ENCODE measurements at regions not wholly inside any gene's neighbourhood (a gene's known extent, or its start where the extent isn't known, plus 50 kb on each side); places are given as distances from the start of the nearest gene placed in this dataset.
"Not testable (repeated sequence)": the region's sequence is repeated elsewhere in the genome, so short reads cannot be mapped to it uniquely, and the experiment has no call there.

DNA sequence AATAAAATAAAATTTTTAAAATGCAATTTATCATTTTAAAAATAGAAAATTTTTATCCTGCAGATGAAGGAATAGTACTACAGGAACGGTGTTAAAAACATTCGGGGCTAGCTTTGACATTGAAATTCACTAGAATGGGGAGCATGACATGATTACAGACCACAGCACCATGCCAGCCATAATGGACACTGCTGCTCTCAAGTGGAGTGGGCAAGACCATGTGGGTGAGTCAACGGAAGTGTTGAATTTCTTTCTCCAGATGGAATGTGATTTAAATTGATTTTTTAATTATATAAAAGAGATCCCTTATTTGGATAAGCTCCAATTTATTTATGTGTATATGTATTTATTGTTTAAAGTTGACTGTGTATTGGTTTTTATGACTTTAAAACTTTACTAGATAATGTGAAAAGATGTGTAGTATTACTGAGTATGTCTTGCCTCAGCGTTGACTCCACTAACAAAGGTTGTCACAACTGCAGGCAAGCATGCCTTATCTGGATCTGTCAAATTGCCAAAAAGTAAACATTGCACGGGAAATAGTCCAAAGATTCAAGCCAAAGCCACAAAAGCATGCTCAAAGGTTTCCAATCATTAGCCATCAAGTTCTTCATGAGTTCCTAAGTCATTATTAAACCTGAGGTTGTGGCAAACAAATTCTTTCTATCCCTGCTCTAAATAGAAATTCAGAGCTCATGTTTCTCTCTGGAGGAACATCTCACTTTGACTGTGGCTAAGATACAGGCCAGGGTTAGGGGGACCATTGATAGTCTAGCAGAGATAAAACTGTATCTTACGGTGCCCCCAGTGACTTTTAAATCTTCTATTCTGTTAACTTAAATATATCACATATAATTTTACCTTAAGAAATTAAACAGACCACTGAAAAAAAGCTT lies 536.9 kb downstream of the TMX3 start:
- no peaks in the 10 kb centered on the region for H4K20me1 ChIP-seq (ENCODE audit: insufficient read depth)
- H3K9ac ChIP-seq = no peak overlapping the region
- H3K27me3 ChIP-seq (replicated peaks; ENCODE audit: insufficient read depth) = no peaks in the 10 kb centered on the region
- H3K27ac ChIP-seq = peak overlapping the region; percentile 65
- in situ Hi-C loops (cut with MboI) = no loop called here
- H3K36me3 ChIP-seq (ENCODE audit: low read depth) = no peaks in the 10 kb centered on the region
- peak overlapping the region; percentile 4; the same call in 1 of the 2 replicates for H2AFZ ChIP-seq
- no peaks in the 10 kb centered on the region for H3K79me2 ChIP-seq (ENCODE audit: insufficient read depth)
- H3K4me3 ChIP-seq = no peak overlapping the region
- H3K9me3 ChIP-seq (ENCODE audit: low read depth) = no peaks in the 10 kb centered on the region
- H3K4me1 ChIP-seq (ENCODE audit: insufficient read depth) = peaks cover 29% of the 10 kb centered on the region
- peak; percentile 94 for DNase-seq
- peaks cover 14% of the 10 kb centered on the region for H3F3A ChIP-seq (ENCODE audit: insufficient read depth)
- H3K4me2 ChIP-seq (ENCODE audit: unreplicated experiment) = peak overlapping the region; percentile 39
- TF ChIP-seq EZH2 (IDR thresholded peaks at IDR 0.05; ENCODE audit: insufficient read depth, poor library complexity, severe bottlenecking) (no peak), EZH2phosphoT487 (IDR thresholded peaks at IDR 0.05; ENCODE audit: insufficient read depth, low read depth) (0 out of 2 replicates have a peak, but pooled peaks have one; percentile 79)
- no peaks in the 10 kb centered on the region for H3K9me2 ChIP-seq (ENCODE audit: insufficient read depth)
- 38 to 39% methylated on average over 6 of the region's 6 CpGs for WGBS, 2 experiments (ENCODE audit: low coverage in 1 of 2, low lambda C conversion rate in 2 of 2, missing lambda C conversion rate in 2 of 2)

DNA sequence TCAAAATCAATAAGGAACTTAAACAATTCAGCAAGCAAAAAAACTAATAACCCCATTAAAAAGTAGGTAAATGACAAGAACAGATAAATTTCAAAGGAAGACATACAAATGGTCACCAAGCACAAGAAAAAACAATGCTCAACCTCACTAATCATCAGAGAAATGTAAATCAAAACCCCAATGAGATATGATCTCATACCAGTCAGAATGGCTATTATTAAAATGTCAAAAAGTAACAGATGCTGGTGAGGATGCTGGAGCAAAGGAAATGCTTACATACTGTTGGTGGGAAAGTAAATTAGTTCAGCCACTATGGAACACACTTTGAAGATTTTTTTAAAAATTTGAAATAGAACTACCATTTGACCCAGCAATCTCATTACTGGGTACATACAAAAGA lies 538.0 kb downstream of the TMX3 start:
- Histone ChIP-seq H3K27ac (no peak overlapping the region), H3F3A (ENCODE audit: insufficient read depth) (peaks cover 14% of the 10 kb centered on the region), H4K20me1 (ENCODE audit: insufficient read depth) (no peaks in the 10 kb centered on the region), H3K36me3 (ENCODE audit: low read depth) (no peaks in the 10 kb centered on the region), H3K79me2 (ENCODE audit: insufficient read depth) (no peaks in the 10 kb centered on the region), H3K4me3 (no peak overlapping the region), H2AFZ (no peak overlapping the region), H3K9ac (no peak overlapping the region), H3K4me2 (ENCODE audit: unreplicated experiment) (no peak overlapping the region), H3K4me1 (ENCODE audit: insufficient read depth) (peaks cover 27% of the 10 kb centered on the region), H3K9me3 (ENCODE audit: low read depth) (no peaks in the 10 kb centered on the region), H3K27me3 (replicated peaks; ENCODE audit: insufficient read depth) (no peaks in the 10 kb centered on the region), H3K9me2 (ENCODE audit: insufficient read depth) (no peaks in the 10 kb centered on the region)
- in situ Hi-C loops (cut with MboI) = no loop called here
- TF ChIP-seq EZH2phosphoT487 (IDR thresholded peaks at IDR 0.05; ENCODE audit: insufficient read depth, low read depth) (no peak), EZH2 (IDR thresholded peaks at IDR 0.05; ENCODE audit: insufficient read depth, poor library complexity, severe bottlenecking) (no peak)
- DNase-seq = no peak

- Histone ChIP-seq H3K9ac (no peak overlapping the region), H3K9me3 (ENCODE audit: low read depth) (no peaks in the 10 kb centered on the region), H3F3A (ENCODE audit: insufficient read depth) (peaks cover 5% of the 10 kb centered on the region; the same call in 1 of the 2 replicates), H3K4me1 (ENCODE audit: insufficient read depth) (peaks cover 7% of the 10 kb centered on the region), H3K36me3 (ENCODE audit: low read depth) (no peaks in the 10 kb centered on the region), H3K4me3 (no peak overlapping the region), H3K27me3 (replicated peaks; ENCODE audit: insufficient read depth) (no peaks in the 10 kb centered on the region), H4K20me1 (ENCODE audit: insufficient read depth) (no peaks in the 10 kb centered on the region), H3K27ac (no peak overlapping the region), H2AFZ (no peak overlapping the region), H3K9me2 (ENCODE audit: insufficient read depth) (no peaks in the 10 kb centered on the region), H3K4me2 (ENCODE audit: unreplicated experiment) (no peak overlapping the region), H3K79me2 (ENCODE audit: insufficient read depth) (no peaks in the 10 kb centered on the region)
- no peak for DNase-seq
- TF ChIP-seq EZH2 (IDR thresholded peaks at IDR 0.05; ENCODE audit: insufficient read depth, poor library complexity, severe bottlenecking) (no peak), EZH2phosphoT487 (IDR thresholded peaks at IDR 0.05; ENCODE audit: insufficient read depth, low read depth) (no peak)
- 74 to 77% methylated on average over 17 of the region's 17 CpGs for WGBS, 2 experiments (ENCODE audit: low coverage in 1 of 2, low lambda C conversion rate in 2 of 2, missing lambda C conversion rate in 2 of 2)
- in situ Hi-C loops (cut with MboI) = no loop called here
Observed at GRCh38 chr18:68172842-68173549, 541.9 kb downstream of the TMX3 start.

DNA sequence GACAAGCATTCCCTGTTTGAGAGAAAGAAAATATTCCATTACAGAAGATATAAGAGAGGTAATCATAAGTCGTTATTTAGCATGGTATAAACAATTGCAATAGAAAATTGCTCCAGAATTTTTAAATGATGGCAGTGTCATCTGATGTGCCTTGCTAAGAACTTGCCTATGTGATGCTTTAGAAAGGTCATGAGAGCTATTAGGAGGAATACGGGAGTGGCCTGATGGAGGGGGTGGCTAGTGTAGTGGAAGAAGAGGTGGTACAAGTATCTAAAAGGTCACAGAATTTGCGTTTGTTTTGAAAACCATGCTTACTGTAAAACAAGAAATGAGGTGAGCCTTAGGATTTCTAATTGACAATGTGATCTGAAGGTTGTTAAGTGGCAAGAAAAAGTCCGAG lies 550.0 kb downstream of the TMX3 start:
- H3K4me2 ChIP-seq (ENCODE audit: unreplicated experiment) = no peak overlapping the region
- no peaks in the 10 kb centered on the region for H3K9me2 ChIP-seq (ENCODE audit: insufficient read depth)
- DNase-seq = no peak
- no peaks in the 10 kb centered on the region for H3K9me3 ChIP-seq (ENCODE audit: low read depth)
- H3K27ac ChIP-seq = no peak overlapping the region
- H3K79me2 ChIP-seq (ENCODE audit: insufficient read depth) = no peaks in the 10 kb centered on the region
- no peak overlapping the region for H3K9ac ChIP-seq
- H3K4me3 ChIP-seq = no peak overlapping the region
- 43 to 50% methylated on average over 4 of the region's 4 CpGs for WGBS, 2 experiments (ENCODE audit: low coverage in 1 of 2, low lambda C conversion rate in 2 of 2, missing lambda C conversion rate in 2 of 2)
- H3K27me3 ChIP-seq (replicated peaks; ENCODE audit: insufficient read depth) = no peaks in the 10 kb centered on the region
- no peak overlapping the region for H2AFZ ChIP-seq
- TF ChIP-seq EZH2 (IDR thresholded peaks at IDR 0.05; ENCODE audit: insufficient read depth, poor library complexity, severe bottlenecking) (no peak), EZH2phosphoT487 (IDR thresholded peaks at IDR 0.05; ENCODE audit: insufficient read depth, low read depth) (no peak)
- H4K20me1 ChIP-seq (ENCODE audit: insufficient read depth) = no peaks in the 10 kb centered on the region
- H3F3A ChIP-seq (ENCODE audit: insufficient read depth) = no peaks in the 10 kb centered on the region
- H3K36me3 ChIP-seq (ENCODE audit: low read depth) = no peaks in the 10 kb centered on the region
- in situ Hi-C loops (cut with MboI) = no loop called here
- no peaks in the 10 kb centered on the region for H3K4me1 ChIP-seq (ENCODE audit: insufficient read depth)

- H3K79me2 ChIP-seq (ENCODE audit: insufficient read depth); H3K9ac ChIP-seq; H3K9me2 ChIP-seq (ENCODE audit: insufficient read depth); H3K36me3 ChIP-seq (ENCODE audit: low read depth); H3K4me1 ChIP-seq (ENCODE audit: insufficient read depth); H3K9me3 ChIP-seq (ENCODE audit: low read depth); DNase-seq; H3K4me3 ChIP-seq; H3F3A ChIP-seq (ENCODE audit: insufficient read depth); H3K4me2 ChIP-seq (ENCODE audit: unreplicated experiment); H3K27ac ChIP-seq; H3K27me3 ChIP-seq (replicated peaks; ENCODE audit: insufficient read depth); in situ Hi-C loops (cut with MboI); H4K20me1 ChIP-seq (ENCODE audit: insufficient read depth); H2AFZ ChIP-seq: not testable (repeated sequence)
- WGBS, 2 experiments (ENCODE audit: low coverage in 1 of 2, low lambda C conversion rate in 2 of 2, missing lambda C conversion rate in 2 of 2) = 73 to 75% methylated on average over 5 of the region's 5 CpGs
Observed at GRCh38 chr18:68153821-68154220, 561.1 kb downstream of the TMX3 start.

Data from GM23248 (cell line).